ENCODE measurements at regions not wholly inside any gene's neighbourhood (a gene's known extent, or its start where the extent isn't known, plus 50 kb on each side); places are given as distances from the start of the nearest gene placed in this dataset.

DNA sequence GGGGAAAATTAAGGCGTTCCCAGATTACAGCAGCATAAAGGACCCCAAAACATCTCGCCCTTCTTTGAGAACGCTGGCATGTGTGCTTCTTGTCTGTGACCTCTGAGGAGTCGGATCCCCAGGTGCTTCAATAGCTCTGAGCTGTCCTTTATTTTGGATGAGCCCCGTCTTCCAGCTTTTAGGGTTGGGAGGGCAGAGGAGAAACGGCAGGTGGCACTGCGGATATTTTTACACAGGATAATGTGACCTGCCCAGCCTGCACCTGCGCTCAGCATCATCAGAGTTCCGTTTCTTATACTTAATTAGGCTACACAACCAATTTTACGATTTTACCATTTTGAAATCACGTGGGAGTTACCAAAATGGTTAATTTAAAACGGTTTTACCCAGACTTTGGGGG is 147.7 kb upstream of the RPS6KA2 start:
- DNase-seq (ENCODE audit: low read depth) = no peak

DNA sequence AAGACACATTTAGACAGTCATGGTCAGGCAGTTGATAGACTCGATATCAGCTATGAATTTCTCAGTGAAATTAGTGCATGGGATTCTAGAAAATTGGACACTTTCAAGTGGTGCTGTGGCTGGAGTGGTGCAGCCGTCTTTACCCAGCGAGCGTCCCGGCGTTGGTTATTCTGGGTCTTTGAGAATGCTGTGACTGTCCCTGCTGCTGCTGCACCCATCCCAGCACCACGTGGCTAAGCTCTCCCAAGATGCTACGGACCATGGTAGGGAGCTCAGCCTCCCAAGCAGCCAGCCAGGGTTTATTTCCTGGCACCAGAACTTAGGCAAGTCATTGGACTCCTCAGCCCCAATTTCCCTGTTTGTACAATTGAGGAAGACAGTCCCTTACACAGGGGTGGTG is 147.2 kb upstream of the RPS6KA2 start:
- no peak for DNase-seq (ENCODE audit: low read depth)

GRCh38 chr6:166772518-166772917 is 145.5 kb upstream of the RPS6KA2 start:
- DNase-seq (ENCODE audit: low read depth) = no peak

GRCh38 chr6:166771701-166772100 is 144.7 kb upstream of the RPS6KA2 start:
- DNase-seq (ENCODE audit: low read depth) = no peak

DNA sequence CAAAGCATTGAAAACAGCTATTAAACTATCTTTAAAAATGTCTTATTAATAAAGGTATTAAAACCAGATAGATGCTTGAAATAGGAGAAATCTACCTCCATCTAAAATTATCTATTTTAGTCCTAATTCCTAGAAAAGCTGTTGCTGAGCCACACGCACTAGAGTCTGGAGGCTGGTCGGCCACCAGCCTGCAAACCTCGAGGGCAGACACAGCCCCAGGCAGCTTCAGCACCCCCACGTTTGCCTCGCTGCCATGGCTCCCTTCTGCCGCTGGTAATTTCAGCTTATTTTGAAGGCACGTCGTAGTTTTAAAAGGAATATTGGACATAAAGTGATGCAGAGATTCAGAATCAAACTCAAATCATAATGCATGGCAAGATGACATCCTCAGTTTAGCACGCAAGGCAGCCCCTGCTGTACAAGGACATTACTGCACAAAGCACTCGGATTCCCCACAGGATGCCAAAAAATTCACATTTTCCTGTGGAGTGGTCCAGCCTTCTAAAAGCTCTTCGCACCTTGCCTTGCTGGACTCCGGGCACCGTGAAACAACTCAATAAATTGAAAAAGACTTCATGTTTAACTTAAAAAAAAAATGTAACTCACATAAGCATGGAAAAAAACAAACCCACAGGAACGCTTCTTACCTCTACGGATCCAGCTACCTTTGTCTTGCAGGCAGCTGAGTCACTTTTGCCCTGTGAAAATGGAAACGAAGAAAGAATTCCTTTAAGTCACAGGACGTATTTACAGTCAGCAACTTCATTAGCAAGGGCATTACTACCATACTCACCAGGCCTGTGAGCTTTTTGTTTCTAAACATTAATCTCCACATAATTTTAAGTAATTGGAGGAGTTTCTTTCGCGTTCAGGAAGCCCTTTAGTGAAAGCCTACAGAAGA is 143.4 kb upstream of the RPS6KA2 start:
- peak; percentile 12 for DNase-seq (ENCODE audit: low read depth)

- DNase-seq (ENCODE audit: low read depth) = no peak
These were observed 142.6 kb upstream of the RPS6KA2 start for GRCh38 chr6:166769648-166770047.

DNA sequence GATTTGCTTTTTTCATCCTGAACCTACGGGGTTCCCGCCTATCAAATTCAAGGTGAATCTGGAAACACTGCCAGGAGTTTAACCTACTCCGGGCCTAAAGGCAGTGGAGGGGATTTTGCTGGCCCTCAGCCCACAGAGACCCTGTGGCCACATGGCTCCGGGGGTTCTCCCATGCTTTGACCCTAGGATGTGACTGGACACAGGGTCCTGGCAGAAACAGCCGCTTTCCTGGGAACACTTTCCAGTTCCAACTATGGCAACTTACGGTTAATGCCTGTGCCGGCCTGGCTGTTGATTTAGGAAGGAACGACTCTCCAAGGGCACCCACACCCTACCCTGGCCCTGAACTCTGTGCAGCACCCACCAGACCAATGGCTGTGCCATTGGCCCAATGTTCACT is 141.7 kb upstream of the RPS6KA2 start:
- no peak for DNase-seq (ENCODE audit: low read depth)

DNA sequence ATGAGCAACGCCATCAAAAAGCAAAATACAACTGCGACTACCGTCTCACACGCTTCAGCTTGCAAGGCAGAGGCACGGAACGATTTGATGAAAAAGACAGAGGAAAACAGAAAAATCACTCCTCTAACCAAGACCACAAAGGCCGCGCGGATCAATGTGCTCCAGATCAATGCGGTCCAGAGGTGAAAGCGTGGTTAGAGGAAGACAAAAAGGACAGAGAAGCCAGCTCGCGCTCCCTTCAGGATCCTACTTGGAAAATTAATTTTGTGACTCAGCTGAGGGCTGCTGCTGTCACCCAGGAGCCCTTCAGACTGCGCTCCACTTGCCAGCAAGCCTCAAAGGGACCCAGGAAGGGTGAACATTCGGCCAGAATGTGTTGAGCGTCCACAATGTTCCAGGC is 140.2 kb upstream of the RPS6KA2 start:
- no peak for DNase-seq (ENCODE audit: low read depth)

DNA sequence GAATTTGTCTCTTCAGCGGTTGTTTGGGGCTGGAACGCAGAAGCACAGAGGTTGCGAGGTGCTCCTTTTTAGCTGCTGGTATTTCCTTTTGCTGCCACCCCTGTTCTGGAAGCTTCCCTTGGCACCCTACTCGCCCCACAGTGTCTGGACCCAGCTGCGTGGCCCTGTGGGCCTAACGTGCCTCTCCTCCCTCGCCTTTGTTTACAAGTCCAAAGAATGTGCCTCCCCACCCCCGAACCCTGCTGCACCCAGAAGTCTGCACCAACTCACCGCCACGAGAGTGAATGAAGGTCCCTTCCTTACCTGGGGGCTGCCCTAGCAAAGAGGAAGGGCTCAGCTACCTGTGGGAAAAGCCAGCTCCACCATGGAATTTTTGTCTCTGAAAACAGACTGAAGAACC is 139.7 kb upstream of the RPS6KA2 start:
- DNase-seq (ENCODE audit: low read depth) = no peak

GRCh38 chr6:166765234-166765541 is 138.1 kb upstream of the RPS6KA2 start:
- no peak for DNase-seq (ENCODE audit: low read depth)

GRCh38 chr6:166764473-166765233 is 137.6 kb upstream of the RPS6KA2 start:
- DNase-seq (ENCODE audit: low read depth) = no peak

- DNase-seq (ENCODE audit: low read depth) = no peak
These were observed 136.8 kb upstream of the RPS6KA2 start for GRCh38 chr6:166763606-166764472.

- no peak for DNase-seq (ENCODE audit: low read depth)
These were observed 134.8 kb upstream of the RPS6KA2 start for GRCh38 chr6:166761801-166762200.

DNA sequence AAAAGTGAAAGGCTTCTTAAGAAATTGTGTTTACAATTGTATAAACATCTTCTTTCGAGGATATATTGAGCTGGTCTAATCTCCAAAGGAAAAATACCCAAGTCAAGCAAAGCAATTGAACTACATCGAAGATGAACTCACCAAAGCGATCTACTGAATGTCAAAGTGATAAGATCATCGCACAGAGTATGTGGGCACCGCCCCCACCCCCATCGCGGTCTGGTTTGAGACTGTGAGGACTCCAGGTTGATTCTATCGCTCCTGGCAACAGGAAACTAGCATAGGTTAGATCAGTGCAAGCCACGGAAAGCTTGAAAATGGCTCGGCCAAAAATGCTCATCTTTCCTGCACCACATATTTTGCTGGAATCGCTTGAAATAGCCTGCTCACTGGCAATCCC is 133.2 kb upstream of the RPS6KA2 start:
- DNase-seq (ENCODE audit: low read depth) = no peak

- DNase-seq (ENCODE audit: low read depth) = no peak
These were observed 131.2 kb upstream of the RPS6KA2 start for GRCh38 chr6:166758136-166758704.

- peak; percentile 41 for DNase-seq (ENCODE audit: low read depth)
These were observed 130.4 kb upstream of the RPS6KA2 start for GRCh38 chr6:166757232-166758135.

DNA sequence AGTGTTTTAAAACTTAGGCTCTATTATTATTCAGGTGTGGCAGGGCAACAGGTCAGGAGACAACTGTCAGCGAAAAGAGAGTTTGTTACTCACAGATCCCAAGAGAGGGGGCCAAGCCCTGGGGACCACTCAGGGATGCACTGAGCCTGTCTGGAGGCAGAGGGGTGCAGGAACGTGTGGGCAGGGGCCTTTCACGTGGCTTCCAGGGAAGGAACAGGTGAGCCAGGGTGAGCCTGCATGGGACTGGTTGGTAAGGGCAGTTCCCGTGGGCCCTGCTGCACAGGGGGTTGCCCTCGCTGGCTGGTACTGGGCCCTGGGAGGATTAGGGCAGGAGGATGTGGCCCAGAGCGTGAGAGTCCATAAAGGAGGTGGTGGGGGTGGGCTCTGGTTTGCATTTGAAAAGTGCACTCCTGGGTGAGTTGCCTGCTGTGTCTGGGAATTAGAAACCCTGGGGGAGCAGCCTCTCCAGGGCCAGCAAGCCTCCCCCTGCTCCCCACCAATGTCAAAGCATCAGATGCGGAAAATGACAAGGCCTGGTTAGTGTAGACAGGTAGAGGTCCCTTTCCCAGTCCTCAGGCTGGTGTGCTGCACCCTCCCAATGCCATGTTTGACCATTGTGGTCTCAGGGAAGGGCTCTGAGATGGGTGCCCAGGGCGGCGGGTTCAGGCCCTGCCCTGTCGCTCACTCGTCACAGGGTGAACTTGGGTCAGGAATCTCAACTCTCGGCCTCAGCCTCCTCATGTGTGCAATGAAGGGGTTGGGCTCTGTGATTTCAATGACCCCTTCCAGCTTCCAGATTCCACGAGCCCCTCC is 127.4 kb upstream of the RPS6KA2 start:
- no peak for DNase-seq (ENCODE audit: low read depth)

DNA sequence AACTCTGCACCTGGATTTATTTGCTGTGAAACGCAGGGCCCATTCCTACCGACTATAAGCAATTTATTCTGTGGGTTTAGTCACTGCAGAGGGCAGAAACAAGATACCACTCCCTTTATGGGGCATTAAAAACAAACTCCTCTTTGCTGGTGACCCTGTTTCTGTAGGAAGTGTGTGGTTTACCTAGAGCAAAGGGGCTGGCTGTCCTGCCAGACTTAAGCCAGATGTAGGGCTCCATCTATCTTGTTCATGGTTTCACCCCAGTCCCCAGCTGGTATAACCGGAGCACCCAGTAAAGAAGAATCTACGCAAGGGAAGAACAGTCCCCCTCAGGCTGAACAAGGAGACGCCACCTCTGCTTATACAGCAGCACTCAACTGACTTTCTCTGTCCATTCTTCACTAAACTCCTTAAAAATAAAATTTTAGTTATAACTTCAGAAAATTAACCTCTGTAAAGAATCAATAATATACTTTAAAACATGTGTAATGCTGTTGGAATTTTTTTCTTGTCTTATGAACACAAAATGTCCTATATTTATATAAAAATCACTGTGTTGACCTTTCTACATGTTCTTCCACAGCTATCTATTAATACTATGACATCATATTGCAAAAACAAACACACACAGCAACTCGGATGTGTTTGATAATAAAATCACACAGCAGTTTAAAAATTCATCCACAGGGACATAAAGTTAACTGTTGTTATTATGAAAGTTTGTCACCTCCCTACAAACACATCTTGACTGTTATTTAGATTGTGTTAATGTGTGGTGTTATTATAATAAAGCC is 126.1 kb upstream of the RPS6KA2 start:
- no peak for DNase-seq (ENCODE audit: low read depth)

DNA sequence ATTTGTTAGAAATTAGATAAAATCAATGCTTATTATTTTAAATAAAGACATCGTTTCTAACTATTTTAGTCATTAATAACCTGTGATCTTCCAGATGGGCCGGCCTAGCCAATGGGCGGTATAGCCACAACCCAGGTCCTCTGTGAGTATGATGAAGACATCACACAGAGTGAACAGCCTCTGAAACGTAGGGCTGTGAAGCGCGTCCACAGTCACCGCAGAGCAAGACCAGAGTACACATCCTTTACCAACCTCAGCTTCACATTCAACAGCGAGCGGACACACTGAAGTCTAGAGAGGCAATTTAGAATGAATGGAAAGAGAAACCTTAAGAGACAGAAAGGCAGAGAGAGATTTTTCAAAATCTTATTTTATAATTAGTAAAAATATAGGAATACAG is 125.0 kb upstream of the RPS6KA2 start:
- no peak for DNase-seq (ENCODE audit: low read depth)

All from iris pigment epithelial cell (primary cell).